Head of caudate nucleus (tissue), 42 donors: ENCODE measurements at regions not wholly inside any gene's neighbourhood (a gene's known extent, or its start where the extent isn't known, plus 50 kb on each side); places are given as distances from the start of the nearest gene placed in this dataset.
A peak's percentile ranks its signal among the peaks of the same experiment; 100 is the strongest.

ENCODE experiments used
- DNase-seq, 42 donors: peaks; one replicate each; pipeline versions ENCODE4 v3.0.0 to v3.0.0-alpha.2; 2020 to 2021; ENCODE audit warnings: mixed read lengths in 7 of 42
- intact Hi-C: fragments of 100-400 bp; cut with DNase I; formaldehyde crosslinking; loops from one replicate; pipeline ENCODE4 v1.15.0; 2022

DNA sequence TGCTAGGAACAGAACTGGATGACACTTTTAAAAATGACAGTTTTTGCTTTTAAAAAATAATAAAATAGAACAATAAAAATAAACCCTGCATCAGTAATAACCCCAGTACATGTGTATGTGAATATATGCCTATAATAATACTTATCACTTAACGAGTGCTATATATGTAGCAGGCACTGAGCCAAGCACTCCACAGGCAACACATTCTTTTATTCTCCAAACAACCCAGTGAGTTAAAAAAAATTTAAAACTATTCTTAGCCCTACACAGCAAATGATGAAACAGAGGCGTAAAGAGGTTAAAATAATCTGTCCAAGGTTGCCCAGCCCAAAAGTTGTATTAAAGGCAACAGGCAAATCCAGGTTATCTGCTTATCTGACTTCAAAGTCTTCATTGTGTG is 124.5 kb upstream of the SMIM23 start:
- DNase-seq, result no peak
- intact Hi-C loops, result no loop called here

DNA sequence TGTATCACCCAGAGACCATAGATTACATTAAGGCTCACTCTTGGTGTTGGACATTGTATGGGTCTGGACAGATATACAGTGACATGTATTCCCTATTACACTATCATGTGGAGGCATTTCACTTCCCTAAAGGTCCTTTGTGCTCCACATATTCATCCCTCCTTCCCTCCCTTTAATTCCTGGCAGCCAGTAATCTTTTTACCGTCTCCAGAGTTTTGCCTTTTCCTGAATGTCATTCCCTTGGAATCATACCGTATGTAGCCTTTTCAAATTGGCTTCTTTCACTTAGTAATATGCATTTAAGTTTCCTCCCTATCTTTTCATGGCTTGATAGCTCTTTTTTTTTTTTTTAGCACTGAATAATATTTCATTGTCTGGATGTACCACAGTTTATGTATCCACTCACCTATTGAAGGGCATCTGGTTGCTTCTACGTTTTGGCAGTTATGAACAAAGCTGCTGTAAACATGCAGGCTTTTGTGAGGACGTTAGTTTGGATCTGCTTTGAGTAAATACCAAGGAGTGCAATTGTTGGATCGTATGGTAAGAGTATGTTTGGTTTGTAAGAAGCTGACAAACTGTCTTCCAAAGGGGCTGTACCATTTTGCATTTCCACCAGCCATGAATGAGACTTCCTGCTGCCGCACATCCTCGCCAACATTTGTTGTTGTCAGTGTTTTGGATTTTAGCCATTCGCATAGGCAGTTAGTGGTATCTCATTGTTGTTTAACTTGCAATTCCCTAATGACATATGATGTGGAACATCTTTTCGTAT is 122.1 kb upstream of the SMIM23 start:
- no peak for DNase-seq
- intact Hi-C loops, result no loop called here

DNA sequence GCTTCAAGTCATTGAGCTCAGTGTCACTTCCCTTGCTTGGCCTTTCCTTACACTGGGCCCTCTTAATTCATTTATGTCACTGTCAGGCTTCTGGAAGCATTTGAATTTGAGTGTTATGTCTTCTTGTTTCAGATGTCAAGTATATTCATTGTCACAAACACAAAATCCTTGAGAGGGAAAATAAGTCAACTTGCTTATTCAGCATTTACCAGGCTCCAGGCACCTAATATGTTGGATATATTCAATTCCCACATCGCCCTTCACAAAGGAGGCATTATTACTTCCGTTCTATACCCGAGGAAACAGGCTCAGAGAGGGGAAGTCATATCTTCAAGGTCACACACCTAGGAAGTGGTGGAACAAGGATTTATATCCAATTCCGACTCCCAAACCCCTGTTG is 121.1 kb upstream of the SMIM23 start:
- no peak for DNase-seq
- intact Hi-C loops, result no loop called here

DNA sequence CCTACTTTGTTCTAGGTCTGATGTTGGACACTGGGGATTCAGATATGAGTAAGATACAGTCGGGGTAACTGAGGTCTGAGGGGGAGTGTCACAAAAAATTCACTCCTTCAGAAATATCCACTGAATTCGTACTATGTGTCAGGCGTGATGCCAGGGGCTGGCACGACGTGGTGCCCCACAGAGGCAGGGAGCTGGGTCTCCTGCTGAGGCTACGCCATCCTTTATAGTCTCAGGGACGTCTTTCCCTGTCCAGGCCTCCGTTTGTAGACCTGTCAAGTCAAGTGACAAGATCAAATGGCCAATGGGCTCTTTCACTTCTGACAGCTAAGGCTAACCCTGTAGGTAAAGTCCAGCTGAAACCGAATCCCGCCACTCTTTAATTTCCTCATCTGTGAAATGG is 118.8 kb upstream of the SMIM23 start:
- no peak for DNase-seq
- intact Hi-C loops, result no loop called here

DNA sequence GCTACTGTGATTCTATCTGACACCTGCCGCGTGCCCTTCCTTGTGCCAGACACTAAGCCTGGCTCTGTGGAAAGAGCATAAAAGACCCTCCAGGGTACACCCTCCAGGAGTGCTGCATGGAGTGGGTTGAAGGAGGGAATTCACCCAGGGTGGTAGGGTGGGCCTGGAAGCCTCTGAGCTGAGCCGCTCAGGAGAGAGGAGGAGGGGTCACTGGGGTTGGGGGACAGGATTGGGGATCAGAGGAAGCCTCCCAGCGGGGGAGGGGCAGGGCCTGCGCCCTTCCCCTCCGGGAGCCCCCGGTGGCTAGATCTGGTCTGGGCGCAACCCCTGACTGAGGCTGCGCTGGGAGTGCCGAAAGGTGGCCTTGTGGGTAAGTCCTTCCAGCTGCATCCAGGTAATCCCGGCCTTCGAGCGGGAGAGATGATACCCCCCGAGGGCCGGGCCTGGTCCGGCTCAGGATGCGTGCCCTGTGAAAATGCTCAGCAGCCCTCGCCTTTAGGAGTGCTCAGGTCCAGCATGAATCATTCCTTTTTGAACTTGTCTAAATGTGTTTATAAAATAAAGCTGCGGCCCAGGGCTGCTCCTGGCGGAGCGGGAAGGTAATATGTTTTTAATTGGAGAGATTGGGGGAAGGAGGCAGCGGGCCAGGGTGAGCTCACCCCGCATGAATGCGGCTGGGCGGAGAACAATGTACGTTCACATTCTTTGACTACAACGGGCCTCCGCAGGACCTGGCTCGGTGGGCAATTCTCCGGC is 118.1 kb upstream of the SMIM23 start:
- intact Hi-C loops, result no loop called here
- DNase-seq, result peak in 2 of 42 donors; percentile 30 to 34

DNA sequence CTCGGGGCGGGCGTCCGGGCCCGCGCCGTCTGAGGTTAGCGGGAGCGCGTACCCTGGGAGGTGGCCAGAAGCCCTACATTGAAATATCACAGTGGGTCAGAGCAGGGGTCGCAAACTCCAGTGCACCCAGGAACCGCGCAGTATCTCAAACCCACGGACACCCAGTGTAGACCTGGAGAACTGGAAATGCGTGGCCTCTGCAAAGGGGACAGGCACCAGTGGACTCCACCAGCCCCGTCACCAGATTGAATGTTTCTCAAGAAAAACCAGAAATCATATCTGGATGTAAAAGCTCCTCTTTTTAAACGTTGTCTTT is 117.6 kb upstream of the SMIM23 start:
- peak in 1 of 42 donors; percentile 32 for DNase-seq
- intact Hi-C loops, result no loop called here

DNA sequence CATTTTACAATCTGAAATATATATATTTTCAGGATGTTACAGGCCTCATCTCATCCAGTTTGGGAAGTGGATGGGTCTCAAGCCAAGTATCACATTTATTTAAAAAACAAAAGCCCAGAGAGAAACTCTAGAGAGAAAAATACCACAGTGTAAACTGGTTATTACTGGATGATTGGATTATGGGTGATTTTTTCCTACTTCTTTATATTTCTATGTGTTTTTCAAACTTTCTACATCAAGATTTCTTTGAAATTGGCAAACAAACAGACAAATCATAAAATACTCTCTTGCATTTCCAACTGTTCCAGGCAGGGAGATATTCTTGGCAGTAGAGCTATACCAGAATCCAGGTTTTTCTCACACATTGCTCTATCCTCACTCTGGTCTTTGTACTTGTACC is 116.0 kb upstream of the SMIM23 start:
- no peak for DNase-seq
- intact Hi-C loops, result no loop called here

DNA sequence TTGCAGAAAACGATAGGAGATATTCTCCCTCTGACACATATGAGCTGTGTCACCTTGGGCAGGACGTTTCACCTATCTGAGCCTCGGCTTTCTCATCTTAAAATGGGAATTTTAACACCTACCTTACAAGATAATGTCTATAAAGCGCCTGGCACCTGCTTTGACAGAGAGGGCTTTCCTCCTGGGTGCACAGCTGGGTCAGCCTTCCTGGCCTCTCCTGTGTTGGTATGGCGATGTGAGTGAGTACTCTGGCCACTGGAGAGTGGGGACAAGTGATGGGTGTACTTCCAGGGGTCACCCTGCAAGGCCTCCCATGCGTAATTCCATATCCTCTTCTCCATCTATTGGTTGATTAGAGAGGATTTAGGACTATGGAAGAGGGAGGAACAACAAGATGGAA is 113.1 kb upstream of the SMIM23 start:
- DNase-seq, result no peak
- intact Hi-C loops, result no loop called here

DNA sequence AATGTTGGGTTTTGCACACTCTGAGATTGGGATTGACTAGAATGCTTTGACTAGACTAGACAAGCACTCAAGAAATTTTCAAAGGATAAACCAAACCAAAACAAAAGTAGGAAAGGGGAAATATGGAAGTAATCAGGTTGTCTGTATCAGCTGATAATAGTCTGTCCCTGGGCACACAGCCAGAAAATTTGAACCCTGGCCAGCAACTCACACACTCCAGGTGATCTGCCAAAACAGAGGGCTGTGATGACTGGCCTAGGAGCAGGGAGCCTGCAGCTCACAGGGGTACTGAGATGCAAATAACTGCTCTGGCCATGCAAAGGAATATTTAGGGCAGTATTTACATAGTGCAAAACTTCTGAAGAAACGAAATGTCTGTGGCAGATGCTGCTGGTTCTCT is 112.3 kb upstream of the SMIM23 start:
- no peak for DNase-seq
- intact Hi-C loops, result no loop called here

DNA sequence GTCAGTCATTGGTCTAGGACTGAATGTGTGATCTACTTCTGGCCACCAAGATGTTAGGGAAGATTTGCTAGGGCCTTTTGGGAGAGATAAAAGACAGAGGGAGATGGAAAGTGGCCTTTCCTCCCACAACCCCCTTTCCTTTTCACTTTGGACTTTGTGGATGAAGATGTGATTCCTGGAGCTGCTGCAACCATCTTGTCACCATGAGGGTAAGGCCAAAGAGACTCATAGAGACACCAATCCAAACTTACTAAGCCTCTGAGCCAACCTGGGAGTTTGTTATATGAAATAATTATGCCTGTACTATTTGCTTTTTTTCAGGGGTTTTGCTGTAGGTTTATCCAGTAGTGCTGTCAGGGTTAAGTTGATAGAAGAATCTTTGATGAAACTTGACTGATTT is 111.8 kb upstream of the SMIM23 start:
- intact Hi-C loops, result no loop called here
- no peak for DNase-seq

DNA sequence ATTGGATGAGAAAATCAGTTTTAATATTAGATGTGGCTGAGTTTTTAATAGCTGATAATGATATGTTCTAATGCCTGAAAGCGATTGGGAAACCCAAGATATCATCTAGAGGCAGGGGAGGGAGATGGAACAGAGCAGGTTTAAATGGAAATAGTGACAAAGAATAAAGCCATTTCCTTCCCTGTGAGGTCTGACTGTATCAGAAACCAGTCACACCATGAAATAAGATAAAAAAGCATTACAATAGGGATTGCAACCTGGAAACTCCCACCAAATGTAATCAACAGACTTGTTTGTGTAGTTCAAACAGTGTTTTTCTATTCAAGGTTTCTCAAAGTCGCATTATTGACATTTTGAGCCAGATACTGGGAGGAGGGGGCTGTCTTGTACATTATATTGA is 110.1 kb upstream of the SMIM23 start:
- intact Hi-C loops, result no loop called here
- no peak for DNase-seq

DNA sequence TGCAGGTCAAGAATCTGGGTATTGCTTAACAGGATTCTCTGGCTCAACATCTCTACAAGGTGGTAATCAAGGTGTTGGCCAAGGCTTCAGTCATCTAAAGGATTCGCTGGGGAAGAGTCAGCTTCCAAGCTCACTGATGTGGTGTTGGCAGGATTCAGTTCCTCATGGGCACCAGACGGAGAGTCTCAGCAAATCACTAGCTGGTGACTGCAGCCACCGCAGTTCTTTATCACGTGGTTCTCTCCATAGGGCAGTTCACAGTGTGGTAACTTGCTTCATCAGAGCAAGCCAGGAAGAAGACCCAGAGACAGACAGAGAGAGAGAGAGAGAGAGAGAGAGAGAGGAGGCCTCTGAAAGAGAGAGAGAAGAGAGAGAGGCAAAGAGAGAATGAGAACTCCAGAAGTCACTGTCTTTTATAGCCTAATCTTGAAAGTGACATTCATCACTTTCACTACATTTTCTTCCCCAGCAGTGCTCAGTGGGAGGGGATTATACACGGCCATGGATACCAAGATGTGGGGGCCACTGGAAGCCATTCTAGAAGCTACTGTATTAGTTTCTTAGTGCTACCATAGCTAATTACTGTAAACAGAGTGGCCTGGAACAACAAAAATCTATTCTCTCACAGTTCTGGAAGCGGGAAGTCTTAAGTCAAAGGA is 109.2 kb upstream of the SMIM23 start:
- intact Hi-C loops, result no loop called here
- DNase-seq, result peak in 25 of 42 donors; percentile 12 to 56 (median 23)

DNA sequence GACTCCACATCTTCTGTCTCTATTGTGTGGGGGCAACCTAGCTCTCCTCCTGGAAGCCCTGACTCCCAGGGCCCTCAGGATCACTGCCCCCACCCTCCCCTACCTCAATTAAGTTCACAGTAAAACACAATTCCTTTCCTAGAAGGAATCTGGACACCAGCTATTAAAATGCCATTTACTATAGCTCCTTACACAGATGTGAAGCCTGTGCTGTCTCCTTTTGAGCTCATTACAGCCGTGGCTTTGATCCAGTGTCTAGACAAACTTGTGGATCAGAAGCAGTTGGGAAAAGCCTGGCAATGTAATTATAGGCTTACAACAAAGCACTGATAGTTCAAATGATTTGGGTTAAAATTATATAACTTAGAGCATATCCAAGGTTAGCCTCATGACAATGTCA is 107.0 kb upstream of the SMIM23 start:
- intact Hi-C loops, result no loop called here
- DNase-seq, result no peak

DNA sequence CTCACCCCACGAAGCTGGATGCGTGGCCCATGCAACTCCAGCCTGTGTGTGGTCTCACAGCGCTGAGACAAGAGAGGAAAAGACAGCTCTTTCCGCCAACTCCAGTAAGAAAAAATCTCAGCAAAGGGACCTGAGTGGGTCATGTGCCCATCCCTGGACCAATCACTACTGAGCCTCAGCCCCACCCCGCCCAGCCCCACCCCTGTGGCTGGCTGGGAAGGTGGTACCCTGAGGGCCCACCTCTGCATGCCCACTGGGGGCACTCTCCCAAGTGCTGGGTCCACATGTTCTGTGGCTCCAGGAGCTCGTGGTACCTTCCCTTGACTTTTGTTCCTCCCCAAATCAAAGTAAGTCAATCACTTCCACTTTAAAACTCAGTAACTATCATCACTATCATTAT is 105.1 kb upstream of the SMIM23 start:
- intact Hi-C loops, result no loop called here
- no peak for DNase-seq

DNA sequence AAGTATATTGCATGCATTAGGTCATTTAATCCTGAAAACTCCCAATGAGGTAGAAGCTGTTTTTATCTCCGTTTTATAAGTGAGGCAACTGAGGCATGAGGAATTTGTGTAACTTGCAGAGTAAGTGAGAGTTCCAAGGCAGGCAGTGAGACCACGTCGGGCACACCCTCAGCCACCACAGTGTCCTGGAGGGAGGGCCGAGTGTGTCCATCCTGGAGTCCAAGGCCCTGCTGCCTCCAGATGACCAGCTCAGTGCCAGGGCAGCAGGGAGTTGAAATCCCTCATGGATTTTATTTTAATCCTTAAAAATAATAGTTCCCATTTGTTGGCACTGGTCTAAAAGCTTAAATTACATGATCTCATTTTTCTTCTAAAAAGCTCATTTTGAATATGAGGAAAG is 104.6 kb upstream of the SMIM23 start:
- DNase-seq, result no peak
- intact Hi-C loops, result no loop called here

DNA sequence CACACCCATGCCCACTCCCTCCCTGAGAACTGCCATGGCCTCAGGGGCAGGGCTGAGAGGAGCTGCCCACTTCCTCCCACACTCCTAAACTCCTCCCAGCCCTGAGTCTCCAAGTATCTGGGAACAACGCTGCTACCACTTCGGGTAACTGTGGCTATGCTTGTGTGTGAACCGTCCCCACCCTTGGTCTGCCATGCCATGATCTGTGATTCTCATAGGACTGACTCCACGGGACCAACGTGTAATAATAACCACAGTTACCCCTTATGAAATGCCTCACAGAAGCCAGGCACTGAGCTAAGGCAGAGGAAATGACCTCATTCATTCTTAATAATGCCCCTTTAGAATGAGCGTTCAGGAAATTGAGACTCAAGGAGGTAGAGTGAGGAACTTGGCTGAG is 103.9 kb upstream of the SMIM23 start:
- intact Hi-C loops, result no loop called here
- DNase-seq, result no peak

DNA sequence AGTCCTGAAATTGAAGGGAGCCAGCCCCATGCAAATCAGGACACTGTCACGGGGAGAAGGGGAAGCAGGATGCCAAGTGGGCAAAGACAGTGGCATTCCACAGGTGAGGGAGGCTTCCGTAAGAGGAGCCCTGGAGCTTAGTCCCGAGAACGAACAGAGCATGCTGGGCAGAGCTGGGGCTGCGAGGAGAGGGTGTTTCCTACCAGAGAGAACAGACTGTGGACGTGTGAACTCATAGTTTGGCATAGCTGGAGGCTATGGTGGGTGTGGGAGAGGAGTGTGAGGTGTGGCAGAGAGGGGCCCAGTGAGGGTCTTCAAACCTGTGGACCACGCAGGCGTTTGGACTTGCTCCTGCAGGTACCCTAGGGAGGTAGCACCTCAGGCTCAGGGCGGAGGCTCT is 102.8 kb upstream of the SMIM23 start:
- no peak for DNase-seq
- intact Hi-C loops, result no loop called here

DNA sequence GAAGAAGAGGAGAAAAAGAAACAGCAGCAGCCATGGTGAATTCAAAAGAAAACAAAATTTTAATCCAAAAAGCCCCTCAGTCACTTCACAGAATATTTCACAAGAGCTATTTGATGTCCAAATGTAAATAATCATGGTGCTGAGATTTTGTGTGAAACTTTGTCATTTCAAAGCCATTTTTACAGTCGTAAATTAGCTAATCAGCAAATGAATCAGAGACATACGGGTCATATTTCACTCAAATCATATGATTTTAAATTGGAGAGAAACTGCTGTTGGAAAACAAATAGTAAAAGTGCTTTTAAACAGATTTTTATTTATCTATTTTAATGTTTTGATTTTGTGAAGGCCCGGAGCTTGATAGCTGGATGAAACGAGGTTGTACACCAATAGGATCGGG is 101.4 kb upstream of the SMIM23 start:
- DNase-seq, result no peak
- intact Hi-C loops, result no loop called here

DNA sequence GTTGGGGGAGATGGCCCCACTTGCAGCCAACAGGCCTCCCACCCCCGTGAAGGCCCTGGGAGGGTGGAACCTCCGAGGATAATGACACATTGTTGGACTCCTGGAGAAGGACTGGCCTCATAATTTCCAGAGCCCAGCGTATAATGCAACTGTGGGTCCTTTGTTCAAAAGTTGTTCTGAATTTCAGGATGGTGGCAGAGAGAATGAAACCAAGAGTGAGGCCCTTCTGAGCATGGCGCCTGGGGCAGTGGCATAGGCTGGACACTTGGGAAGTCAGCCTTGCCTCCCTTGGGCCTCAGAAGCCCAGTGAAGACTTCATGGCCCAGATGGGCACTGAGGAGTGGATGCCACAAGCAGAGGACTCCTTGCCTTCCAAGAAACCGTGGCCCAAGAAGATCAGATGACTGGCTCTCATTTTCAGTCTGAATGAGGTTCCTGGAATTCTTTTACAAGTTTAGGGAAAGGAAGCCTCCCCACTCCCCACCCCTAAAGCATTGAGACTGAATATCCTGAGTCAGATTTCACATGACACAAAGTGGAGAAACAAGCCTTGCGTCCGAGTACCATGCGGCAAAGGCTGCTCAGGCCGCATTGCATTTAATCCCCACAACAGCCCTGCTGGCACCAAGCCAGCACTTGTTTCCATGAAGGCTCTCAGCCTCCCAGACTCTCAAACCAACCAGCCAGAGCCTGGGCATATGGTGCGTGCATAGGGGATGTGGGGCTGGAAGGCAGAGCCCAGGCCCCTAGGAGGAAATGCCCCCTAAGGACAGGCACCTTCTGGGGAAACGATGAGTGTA is 96.7 kb upstream of the SMIM23 start:
- DNase-seq, result peak in 2 of 42 donors; percentile 17 to 23
- intact Hi-C loops, result no loop called here
